Mucosa of gallbladder (tissue), 1 donor: ENCODE measurements at regions not wholly inside any gene's neighbourhood (a gene's known extent, or its start where the extent isn't known, plus 50 kb on each side); places are given as distances from the start of the nearest gene placed in this dataset.
"Not testable (repeated sequence)": the region's sequence is repeated elsewhere in the genome, so short reads cannot be mapped to it uniquely, and the experiment has no call there.

Experiments used
- DNase-seq: peaks from one replicate; pipeline ENCODE4 v3.0.0-alpha.2; 2020; ENCODE audit warnings: low spot score
- donor health status: DM: no; HTN: no; CAD: no.

DNA sequence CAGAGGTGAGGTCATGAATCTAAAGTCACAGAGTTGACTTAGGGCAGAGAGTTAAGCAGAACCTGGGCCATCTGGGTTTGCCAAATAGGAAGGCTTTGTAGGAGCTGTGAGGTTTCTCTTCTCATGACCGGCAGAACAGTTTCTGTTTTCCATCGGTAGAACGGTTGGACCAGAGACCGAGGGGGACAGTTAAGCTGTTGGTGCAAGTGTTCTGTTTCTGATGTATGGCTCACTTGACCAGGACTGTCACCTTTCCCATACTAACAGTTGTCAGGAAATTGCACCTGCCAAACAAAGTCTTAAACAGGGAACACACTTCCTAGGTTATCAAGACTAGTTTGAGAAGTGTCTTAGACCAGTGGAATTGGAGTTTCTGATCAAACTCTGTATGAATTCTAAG is 158.3 kb downstream of the PDCD6IP start:
- DNase-seq = no peak

DNA sequence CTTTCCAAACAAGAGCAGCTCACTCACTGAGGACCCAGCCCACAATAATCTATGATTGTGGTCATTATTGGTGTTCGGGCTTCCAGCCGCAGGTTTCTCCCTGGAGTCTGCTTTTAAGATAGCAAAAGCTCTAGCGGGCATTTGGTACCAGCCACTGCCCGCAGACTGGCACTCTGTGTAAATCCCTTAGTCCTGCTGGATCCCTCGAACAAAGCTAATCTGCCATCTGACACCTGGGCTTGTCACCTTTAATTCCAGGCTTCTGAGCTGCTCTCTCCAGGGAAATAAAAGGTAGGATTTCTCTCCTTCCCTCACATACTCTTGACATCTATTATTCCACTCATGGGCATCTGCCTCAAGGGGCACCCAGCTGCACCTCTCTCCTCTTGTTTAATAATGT is 158.7 kb downstream of the PDCD6IP start:
- DNase-seq = no peak

DNA sequence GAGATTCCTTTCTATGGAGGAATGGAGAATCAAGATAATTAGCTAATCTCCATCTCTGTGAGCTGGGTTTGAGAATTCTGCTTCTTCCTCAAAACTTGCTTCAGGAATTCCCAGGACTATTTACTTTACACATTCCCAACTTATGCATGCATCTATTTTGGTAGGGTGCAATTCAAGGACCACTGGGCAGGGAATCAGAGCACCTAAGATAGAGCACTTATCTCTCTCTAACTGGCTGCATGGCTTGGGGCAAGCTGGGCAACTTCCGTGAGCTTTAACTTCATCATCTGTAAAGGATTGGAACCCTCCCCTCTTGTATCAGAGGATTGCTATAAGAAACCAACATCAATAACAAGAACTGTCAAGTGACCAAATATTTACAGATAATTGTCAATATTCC is 160.2 kb downstream of the PDCD6IP start:
- no peak for DNase-seq

DNA sequence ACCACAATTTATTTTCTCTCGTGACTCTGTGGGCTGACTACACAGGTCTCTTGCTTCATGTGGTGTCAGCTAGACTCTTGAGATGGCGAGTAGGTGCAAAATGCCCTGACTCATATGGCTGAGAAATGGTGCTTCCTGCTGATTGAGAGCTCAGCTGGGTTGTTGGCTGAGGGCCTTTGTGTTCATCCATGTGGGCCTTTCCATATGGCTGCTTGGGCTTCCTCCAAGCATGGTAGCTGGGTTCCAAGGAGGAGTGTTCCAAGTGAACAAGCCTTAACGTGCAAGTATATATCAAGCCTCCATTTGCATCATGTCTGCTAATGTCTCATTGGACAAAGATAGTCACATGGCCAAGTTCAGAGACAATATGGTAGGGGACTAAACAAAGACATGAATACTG is 164.0 kb downstream of the PDCD6IP start:
- no peak for DNase-seq

DNA sequence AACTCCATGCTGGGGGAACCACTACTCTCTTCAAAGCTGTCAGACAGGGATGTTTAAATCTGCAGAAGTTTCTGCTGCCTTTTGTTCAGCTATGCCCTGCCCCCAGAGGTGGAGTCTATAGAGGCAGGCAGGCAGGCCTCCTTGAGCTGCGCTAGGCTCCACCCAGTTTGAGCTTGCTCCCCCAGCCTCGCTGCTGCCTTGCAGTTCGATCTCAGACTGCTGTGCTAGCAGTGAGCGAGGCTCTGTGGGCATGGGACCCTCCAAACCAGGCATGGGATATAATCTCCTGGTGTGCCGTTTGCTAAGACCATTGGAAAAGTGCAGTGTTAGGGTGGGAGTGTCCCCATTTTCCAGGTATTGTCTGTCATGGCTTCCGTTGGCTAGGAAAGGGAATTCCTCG is 171.8 kb downstream of the PDCD6IP start:
- not testable (repeated sequence) for DNase-seq

DNA sequence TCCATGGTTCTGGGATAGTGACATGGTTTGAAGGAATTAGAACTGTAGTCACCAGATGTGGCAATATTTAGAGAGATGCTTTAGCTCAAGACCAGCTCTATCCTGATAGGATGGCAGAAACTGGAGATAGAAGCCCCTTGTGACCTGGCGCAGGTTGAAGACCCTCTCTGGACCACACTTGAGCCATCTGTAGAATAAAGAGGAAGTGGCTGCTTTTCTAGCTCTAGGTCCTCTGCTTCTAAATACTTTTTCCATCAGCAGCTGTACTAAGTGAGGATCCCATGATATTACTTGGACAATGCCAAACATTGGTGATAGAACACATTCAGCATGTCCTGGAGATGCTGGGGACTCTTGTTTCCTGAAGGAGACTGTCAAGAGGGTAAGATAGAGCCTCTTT is 172.6 kb downstream of the PDCD6IP start:
- no peak for DNase-seq

DNA sequence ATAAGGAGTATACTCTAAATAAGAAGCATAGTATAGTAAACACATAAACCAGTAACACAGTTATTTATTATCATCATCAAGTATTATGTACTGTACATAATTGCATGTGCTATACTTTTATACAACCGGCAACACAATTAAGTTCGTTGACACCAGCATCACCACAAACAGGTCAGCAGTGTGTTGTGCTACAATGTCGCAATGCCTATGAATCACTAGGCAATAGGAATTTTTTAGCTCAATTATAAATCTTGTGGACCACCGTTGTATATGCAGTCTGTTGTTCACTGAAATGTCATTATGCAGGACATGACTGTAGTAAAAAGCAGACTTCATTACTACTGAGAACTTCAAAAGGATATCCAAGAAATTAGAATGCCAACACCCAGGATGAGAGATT is 177.0 kb downstream of the PDCD6IP start:
- DNase-seq = no peak

DNA sequence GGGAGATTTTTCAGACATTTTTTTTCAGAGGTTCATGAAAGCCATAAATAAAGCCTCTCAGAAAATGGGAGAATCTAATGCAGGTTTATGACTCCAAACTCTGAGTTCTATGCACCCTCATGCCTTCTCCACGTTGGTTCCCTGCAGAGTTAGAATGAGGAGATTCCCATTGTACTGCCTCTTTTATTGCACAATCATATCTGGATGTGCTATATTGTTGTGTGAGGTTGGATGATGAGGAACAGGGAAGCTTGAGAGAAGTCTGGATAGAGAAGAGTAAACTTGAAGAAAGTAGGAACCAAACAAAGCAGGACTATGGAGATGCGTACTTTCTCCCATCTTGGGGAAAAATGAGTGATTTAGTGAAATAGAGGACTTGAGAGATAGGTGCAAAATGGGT is 178.8 kb downstream of the PDCD6IP start:
- DNase-seq = no peak

DNA sequence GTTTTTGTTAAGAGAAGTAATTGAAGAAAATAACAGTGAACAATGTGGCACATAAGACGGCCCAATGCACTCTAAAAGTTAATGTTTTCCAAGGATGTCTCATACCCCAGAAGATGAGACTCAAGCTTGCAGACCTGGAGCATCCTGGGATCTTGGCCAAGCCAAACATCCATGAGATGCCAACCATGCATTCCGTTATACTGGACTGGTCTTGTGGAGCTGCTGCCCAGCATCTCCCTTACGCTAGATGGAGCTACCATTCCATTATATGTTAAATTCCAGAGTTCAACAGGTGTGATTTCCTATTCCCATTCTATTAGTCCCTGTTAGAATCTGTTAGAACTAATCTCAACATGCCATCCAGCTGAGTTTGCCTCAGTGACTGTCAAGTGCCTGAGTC is 181.8 kb downstream of the PDCD6IP start:
- DNase-seq = peak; percentile 38

DNA sequence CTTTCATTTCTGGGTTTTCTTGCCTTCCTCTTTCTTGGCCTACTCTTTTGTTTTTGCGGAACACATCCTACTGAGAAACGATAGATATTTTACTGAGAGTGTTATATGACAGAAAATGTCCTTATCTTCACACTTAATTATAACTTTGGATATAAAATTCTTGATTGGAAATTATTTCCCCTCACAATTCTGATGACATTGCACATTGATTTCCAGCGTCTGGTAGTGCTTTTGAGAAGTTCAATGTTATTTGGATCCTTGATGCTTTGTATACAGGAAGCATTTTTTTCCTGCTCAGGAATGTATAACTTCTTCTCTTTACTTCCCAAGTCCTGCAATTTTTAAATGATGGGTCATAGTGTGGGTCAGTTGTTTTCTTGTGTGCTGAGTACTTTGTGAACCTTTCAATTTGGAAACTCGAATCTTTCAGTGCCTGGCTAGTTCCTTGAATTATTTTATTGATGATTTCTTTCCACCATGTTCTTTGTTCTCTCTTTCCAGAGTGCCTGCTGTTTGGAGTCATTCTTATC is 183.9 kb downstream of the PDCD6IP start:
- no peak for DNase-seq

DNA sequence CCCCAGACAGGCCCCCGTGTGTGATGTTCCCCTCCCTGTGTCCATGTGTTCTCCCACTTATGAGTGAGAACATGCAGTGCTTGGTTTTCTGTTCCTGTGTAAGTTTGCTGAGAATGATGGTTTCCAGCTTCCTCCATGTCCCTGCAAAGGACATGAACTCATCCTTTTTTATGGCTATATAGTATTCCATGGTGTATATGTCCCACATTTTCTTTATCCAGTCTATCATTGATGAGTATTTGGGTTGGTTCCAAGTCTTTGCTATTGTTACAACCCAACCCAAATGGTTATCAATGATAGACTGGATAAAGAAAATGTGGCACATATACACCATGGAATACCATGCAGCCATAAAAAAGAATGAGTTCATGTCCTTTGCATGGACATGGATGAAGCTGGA is 184.5 kb downstream of the PDCD6IP start:
- not testable (repeated sequence) for DNase-seq

DNA sequence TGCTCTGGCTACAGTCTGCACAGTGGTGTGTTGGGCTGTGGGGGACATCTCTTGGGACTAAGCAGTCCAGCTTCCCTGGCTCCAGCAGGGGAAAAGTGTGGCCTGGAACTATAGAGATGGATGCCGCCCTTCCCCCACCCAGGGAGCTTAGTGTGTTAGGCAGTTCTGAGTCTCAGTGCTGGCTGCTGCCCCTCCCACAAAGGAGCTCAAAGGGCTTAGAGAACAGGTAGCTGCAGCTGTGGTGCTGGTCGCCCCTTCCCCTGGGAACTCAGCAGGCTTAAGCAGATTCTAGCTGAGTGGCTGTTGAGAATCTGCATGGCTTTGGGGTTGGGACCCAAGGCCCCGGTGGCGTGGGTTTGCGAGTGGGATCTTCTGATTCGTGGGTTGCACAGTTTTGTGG is 190.8 kb downstream of the PDCD6IP start:
- no peak for DNase-seq

DNA sequence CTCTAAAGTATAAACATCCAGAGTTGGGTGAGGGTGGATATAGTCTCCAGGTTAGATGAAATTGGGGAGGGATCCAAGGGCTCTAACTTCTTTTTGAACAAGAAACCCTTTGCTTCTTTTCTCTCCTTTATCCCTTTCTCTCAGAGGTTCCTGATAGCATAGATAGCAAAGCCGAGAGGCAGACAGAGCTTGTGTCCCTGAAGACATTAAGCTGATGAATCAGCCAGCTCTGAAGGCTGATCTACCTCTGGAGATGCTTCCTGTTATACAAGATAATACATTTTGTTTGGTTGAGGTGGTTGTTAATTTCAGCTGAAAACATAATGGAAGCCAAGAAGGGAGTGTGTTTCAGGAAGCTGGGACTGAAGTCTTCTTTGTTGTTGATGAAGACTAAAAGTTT is 193.2 kb downstream of the PDCD6IP start:
- no peak for DNase-seq

DNA sequence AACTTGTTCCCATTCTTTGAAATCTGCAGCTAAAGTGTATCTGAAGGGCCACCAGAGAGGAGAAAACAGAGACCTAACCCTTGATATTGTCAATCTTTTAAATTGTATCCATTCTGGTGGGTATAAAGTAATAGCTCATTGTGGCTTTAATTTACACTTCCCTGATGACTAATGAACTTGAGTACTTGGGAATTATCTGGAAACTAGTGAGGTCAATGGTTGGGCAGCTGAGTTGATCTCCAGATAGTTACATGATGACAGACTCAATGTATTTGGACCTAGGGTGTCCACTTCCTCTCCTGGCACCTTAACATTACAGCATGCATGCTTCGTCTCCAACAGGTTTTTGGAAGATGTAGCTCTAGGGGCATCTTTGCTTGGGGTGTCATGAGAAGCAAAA is 195.2 kb downstream of the PDCD6IP start:
- DNase-seq = no peak

DNA sequence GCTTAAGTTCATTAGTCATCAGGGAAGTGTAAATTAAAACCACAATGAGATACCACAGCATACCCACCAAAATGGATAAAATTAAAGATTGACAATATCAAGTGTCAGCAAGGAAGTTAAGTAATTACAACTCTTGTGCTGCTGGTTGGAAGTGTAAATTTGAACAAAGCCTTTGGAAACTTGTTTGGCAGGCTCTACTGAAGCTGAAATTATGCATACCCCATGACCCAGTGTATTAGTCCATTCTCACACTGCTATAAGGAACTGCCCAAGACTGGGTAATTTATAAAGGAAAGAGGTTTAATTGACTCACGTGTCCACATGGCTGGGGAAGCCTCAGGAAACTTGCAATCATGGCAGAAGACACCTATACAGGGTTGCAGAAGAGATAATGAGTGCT is 196.1 kb downstream of the PDCD6IP start:
- DNase-seq = no peak

DNA sequence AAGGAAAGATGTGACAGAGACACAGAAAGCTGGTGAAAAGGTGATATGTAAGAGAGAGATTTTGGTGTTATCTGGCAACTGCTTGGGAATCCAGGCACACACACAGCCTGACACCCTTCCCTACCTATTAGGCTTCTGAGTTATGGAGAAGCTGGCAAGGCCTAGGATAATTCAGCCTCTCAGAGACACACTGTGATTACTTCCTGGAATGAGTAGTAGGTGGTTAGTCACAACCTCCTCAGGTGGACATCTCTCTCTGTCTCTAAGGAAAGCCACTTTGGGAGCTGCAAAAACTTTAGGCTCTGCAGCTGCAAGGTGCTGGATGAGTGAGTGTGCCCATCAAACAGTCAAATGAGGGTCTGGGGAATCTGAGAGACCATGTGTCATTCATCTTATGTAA is 201.9 kb downstream of the PDCD6IP start:
- DNase-seq = no peak

DNA sequence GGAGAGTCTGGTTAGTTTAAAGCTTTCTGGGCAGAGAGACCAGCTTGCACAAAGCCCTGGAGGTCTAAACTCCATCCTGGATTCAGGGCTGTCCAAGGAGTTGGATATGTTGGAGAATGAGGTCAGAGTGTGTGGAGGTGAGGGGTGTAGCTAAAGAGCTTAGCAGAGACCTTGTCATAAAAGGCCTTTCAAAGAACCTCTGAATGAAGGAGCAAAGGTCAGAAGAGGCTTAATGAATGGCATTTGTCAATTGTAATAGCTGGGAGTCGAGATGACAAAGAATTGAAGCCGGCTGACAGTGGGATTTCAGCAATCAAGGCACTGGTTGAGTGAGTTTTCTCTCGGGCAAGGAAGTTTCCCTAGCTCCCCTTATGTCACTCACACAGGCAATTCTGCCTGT is 202.6 kb downstream of the PDCD6IP start:
- DNase-seq = no peak

DNA sequence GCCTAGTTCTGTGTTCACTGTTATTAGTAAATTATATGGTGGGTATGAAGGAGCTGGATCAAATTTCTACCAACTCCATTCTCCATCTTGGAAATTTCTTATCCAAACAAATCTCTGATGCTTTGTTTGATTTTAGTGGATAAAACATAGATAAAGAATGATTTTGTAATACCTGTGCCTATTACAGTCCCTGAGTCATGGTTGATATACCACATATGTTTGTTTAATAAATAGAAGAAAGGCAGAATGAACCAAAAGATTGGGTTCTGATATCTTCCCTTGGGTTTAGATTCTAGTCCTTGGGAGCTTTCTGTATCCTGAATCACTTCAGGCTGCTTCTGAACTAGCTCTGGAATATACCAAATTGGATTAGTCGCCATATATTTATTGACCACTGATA is 203.6 kb downstream of the PDCD6IP start:
- no peak for DNase-seq

DNA sequence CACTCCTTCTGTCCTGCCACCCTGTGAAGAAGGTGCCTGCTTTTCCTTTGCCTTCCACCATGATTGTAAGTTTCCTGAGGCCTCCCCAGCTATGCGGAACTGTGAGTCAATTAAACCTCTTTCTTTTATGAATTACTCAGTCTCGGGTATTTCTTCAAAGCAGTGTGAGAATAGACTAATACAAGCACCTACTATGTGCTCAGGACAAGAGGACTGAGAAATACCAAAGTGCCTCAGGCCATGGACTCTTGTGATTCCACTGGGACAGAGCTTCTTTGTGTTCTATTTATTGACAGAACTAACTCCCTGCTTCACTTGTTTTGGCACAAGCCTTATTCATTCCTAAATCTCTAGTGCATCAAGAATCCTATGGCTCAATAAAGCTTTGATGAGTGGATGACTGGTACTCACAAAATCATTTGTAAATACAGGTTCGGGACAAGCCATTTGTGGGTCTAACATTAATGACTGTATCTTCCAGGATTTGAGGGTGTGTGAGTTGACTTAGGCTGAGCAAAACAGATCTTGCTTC is 204.2 kb downstream of the PDCD6IP start:
- DNase-seq = no peak

DNA sequence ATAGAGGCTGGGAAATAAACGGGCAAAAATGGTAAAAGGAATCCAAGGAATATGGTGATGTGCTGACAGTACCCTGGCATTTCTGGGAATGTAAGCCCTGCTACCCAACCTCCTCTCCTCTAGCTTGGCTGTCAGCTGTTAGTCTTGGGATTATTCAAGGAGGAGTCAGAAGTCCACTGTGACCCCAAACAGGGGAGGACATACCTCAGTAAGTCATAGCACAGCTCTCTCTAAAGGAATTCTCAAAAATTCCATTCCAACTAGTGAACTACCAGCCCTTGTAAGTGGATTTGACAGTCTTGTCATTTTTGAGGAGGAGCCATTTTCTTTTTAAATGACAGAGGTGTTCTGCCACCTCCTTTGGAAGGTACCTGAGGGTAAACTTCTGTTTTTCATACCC is 207.5 kb downstream of the PDCD6IP start:
- DNase-seq = no peak

DNA sequence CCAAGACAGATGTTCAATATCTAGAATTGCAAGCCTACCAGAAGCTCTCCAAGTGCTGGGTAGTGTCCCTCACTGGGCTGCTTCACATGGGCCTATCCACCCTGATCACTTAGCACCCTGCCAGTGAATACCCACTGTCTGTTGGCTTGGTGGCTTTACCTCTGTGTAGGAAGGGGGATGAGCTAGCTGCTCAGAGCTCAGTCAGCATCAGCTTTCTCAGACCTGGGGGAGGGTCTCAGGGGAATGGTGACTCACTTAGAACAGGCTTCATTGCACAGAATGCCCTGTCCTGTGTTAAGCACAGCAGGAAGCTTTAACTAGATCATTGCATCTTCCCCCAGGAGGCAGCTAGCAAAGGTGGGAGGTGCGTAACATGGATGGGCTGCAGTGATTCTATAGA is 209.8 kb downstream of the PDCD6IP start:
- no peak for DNase-seq

DNA sequence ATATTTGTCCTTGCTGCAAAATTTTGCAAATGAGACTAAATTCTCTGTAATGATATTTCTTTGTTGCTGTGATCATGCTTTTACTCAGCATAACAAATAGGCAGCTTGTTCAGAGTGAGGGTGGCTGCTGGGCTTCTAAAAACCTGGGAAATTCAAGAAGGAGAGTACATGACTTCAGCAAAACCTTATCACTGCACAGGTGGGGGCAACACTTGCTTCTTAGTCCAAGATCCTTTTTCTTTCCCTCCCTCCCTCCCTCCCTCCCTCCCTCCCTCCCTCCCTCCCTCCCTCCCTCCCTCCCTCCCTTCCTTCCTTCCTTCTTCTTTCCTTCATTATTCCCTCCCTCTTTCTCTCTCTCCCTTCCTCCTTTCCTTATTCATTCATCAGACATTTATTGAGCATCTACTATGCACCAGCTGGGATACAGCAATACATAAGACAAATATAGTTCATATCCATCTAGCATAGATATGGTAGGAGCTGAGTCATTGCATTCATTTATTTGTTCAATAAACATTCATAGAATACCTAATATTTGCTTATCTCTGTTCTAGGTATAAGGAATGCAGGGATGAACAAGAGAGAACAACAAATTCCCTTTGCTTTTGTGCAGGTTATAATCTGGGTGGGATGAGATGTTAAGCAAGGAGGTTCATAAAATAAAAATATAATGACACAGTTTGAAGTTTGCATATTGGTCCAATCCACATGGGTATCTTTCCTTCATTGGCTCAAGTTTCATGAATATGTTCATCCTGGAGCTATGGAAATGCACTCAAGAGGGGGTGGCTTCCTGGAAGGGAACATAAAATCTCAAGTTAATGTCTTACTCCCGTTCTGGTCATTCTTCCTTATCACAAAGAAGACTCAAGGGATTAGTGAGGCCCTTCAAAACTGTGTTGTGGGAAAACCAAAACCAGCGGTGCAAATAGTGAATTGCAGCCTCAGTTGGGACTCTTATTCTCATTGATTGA is 210.7 kb downstream of the PDCD6IP start:
- DNase-seq = no peak
